ENCODE measurements at regions not wholly inside any gene's neighbourhood (a gene's known extent, or its start where the extent isn't known, plus 50 kb on each side); places are given as distances from the start of the nearest gene placed in this dataset.

GRCh38 chr13:97567510-97568243 is 133.7 kb downstream of the RAP2A start (continued):
- TF ChIP-seq GABPA (IDR thresholded peaks at IDR 0.05; ENCODE audit: low read depth, low read length), result no peak
- peak; percentile 36; the same call in 1 of the 2 replicates for TF ChIP-seq GABPA (CRISPR knock-in tag; IDR thresholded peaks at IDR 0.05; ENCODE audit: low read depth)
- TF ChIP-seq ZNF280B (CRISPR knock-in tag; IDR thresholded peaks at IDR 0.05; ENCODE audit: borderline replicate concordance), result no peak
- no peak for TF ChIP-seq NPAS2 (CRISPR knock-in tag; IDR thresholded peaks at IDR 0.05; ENCODE audit: borderline replicate concordance)
- no peak for TF ChIP-seq ZNF891 (CRISPR knock-in tag; IDR thresholded peaks at IDR 0.05)
- no peak for TF ChIP-seq ZKSCAN5 (CRISPR knock-in tag; IDR thresholded peaks at IDR 0.05)
- TF ChIP-seq ZBTB8A (CRISPR knock-in tag; IDR thresholded peaks at IDR 0.05; ENCODE audit: borderline replicate concordance, low read depth), result no peak
- TF ChIP-seq ZNF264 (CRISPR knock-in tag; IDR thresholded peaks at IDR 0.05), result no peak
- TF ChIP-seq HNRNPL (IDR thresholded peaks at IDR 0.05; ENCODE audit: low read depth, low read length), result no peak
- no peak for TF ChIP-seq KAT8 (CRISPR knock-in tag; IDR thresholded peaks at IDR 0.05)
- TF ChIP-seq ARID2 (CRISPR knock-in tag; IDR thresholded peaks at IDR 0.05; ENCODE audit: borderline replicate concordance), result no peak
- no peak for TF ChIP-seq WIZ (CRISPR knock-in tag; IDR thresholded peaks at IDR 0.05)
- no peak for TF ChIP-seq ZBTB34 (CRISPR knock-in tag; IDR thresholded peaks at IDR 0.05)
- TF ChIP-seq FOXC1 (CRISPR knock-in tag; IDR thresholded peaks at IDR 0.05; ENCODE audit: borderline replicate concordance), result no peak
- TF ChIP-seq IRF1 (CRISPR knock-in tag; IDR thresholded peaks at IDR 0.05; ENCODE audit: low read depth), result no peak
- TF ChIP-seq SSRP1 (CRISPR knock-in tag; IDR thresholded peaks at IDR 0.05), result no peak
- TF ChIP-seq BORCS8-MEF2B (CRISPR knock-in tag; IDR thresholded peaks at IDR 0.05), result no peak
- TF ChIP-seq ZNF614 (CRISPR knock-in tag; IDR thresholded peaks at IDR 0.05; ENCODE audit: borderline replicate concordance), result no peak
- no peak for TF ChIP-seq ZNF570 (CRISPR knock-in tag; IDR thresholded peaks at IDR 0.05; ENCODE audit: borderline replicate concordance)
- TF ChIP-seq DR1 (CRISPR knock-in tag; IDR thresholded peaks at IDR 0.05), result no peak
- no peak for TF ChIP-seq GATA4 (IDR thresholded peaks at IDR 0.05; ENCODE audit: borderline replicate concordance, low read depth)
